GM20000 (cell line): ENCODE measurements at regions not wholly inside any gene's neighbourhood (a gene's known extent, or its start where the extent isn't known, plus 50 kb on each side); places are given as distances from the start of the nearest gene placed in this dataset.

Experiments used
- DNase-seq: peaks from one replicate; pipeline ENCODE4 v3.0.0; 2012; ENCODE audit warnings: low spot score
- CTCF ChIP-seq: IDR thresholded peaks from 2 replicates; pipeline ENCODE4 v1.5.1; 2012; ENCODE audit warnings: mild to moderate bottlenecking, control low read depth; ENCODE audit errors: extremely low read depth, missing control alignments

- DNase-seq: no peak
- TF ChIP-seq CTCF: no peak
These were observed 536.6 kb downstream of the DTWD2 start for GRCh38 chr5:118451697-118452247.

GRCh38 chr5:118450554-118451332 is 537.6 kb downstream of the DTWD2 start:
- no peak for DNase-seq
- no peak for TF ChIP-seq CTCF

GRCh38 chr5:118447350-118447749 is 541.0 kb downstream of the DTWD2 start:
- no peak for DNase-seq
- no peak for TF ChIP-seq CTCF

- TF ChIP-seq CTCF: no peak
- DNase-seq: no peak
These were observed 546.4 kb downstream of the DTWD2 start for GRCh38 chr5:118441956-118442355.

GRCh38 chr5:118441034-118441433 is 547.3 kb downstream of the DTWD2 start:
- no peak for DNase-seq
- no peak for TF ChIP-seq CTCF

GRCh38 chr5:118440496-118440895 is 547.9 kb downstream of the DTWD2 start:
- no peak for TF ChIP-seq CTCF

GRCh38 chr5:118439831-118440230 is 548.5 kb downstream of the DTWD2 start:
- no peak for DNase-seq
- no peak for TF ChIP-seq CTCF

More at GRCh38 chr5:118440496-118440895, 547.9 kb downstream of the DTWD2 start:
- DNase-seq: no peak
